ENCODE measurements at regions not wholly inside any gene's neighbourhood (a gene's known extent, or its start where the extent isn't known, plus 50 kb on each side); places are given as distances from the start of the nearest gene placed in this dataset.

DNA sequence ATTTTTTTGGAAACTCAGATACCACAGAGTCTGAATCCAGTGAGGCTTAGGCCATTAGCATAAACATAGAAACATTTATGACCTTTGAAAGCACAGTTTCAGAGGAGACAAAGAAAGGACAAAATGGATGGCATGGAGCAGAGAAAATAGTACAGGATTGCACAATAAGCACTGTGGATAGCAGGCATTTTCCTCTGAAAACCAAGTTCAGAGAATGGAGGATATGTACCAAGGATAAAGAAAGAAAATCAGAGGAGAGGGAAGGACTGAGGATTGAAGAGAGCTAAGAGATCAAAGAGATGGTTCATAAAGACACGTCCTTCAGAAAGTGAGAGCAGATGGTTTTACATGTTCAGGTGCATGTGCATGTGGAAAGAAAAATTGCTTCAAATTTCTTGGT is 707.2 kb upstream of the CELF2 start:
- DNase-seq: no peak

DNA sequence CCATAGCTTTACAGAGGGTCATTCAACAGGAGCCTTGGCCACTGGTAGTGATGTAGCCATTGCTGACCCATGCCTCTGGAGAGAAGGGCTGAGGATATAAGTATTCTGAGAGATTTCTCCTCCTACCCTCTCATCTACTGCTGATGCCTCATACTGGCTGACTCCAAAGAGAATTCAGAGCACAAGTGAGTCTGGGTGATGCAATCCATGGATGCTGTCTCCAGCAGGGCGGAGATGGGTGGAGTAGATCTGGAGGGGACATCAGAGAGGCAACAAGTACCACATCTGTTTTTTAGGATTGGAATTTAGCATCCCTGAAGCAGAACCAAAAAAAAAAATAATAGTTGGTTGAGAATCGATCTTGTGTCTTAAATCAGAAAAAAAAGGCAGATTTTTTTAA is 705.7 kb upstream of the CELF2 start:
- no peak for DNase-seq

DNA sequence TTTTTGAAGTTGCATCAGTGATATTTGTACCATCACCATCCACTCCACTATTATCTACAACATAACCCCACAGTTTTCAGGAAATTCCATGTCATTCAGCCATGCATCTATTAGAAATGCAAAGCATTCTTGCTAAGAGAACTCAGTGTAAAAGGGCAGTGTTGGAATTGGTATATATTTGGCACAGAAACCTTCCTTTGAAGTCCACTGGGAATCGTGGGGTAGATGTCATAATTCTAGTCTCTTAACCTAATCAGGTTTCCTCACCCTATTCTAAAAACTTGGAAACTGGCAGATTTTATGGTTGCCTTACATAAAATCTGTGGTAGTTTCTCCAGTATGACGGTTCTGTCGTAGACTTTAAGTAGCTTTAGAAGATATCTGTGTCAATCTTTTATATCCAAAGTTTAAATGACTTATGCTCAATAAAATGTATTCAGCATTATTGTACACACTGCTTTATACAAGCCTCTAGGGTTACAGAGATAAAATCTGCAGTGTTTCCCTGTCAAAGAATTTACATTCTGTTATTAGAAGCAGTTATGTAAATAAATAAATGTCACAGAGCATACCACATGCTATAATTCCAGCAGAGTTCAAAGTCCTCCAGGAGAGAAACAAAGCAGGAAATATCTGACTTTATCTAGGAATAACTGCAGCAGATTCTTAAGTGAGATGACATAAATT is 704.4 kb upstream of the CELF2 start:
- DNase-seq: no peak

DNA sequence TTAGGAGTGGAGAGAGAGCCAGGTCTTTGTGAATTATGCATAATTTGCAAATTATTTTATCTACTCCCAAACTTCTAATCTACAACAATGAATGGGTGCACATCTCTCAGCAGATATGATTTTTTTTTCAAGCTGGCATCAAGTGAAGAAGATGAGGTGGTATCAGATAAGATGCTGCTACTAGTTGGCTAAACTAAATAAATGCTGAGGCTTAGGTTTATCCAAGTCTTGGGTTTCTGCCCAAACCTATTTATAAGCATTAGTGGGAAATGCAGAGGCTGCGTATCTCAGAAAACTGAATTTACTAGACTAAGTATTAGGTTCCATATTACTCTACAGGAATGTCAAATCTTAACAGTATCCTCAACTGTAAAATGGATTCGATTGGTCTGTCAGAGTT is 703.0 kb upstream of the CELF2 start:
- no peak for DNase-seq

DNA sequence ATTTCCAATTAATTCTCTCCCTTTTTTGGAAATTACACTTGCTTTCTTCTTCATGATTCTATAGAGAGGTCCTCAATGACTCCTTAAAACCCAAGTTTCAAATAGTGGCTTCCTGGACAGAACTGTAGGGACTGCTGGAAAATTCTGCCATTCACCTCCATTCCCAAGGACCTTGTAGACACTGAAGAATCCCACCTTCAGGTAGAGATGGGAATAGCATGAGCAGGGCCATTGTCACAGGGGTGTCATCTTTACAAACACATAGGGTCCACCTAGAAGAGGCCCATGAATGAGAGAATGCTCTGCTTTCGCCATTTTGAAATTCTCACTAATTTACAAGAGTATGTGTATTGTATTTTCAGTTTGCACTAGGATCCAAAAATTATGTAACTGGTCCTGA is 701.7 kb upstream of the CELF2 start:
- DNase-seq: no peak

DNA sequence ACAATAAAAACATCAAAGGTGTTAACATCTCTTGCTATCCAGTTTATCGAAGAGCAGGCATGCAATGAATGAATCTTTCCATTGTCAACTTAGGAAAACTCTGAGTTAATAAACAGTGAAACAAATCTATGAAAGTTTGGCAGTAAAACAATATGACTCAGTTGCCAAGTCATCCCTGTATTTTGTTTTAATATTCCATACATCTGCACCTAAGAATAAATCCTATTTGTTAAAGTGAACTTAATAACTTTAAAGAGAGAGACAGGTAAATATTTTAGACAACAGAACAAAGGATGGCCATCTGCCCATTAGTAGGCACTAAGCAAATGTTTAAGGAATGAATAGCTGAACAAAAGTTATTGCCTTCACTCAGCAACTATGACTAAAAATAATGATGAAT is 700.5 kb upstream of the CELF2 start:
- DNase-seq: no peak

DNA sequence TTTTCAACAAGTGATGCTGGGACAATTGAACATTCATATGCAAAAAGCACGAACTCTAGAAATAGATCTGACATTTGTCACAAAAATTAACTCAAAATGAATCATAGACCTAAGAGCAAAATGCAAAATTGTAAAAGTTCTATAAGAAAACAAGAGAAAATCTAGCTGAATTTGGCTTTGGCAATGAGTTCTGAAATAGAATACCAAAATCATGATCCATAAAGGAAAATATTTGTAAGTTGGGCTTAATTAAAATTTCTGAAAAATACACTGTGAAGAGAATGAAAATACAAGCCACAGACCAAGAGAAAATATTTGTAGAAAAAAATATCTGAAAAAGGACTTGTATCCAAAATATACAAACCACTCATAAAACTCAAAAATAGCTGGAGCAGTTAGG is 698.8 kb upstream of the CELF2 start:
- DNase-seq: no peak

DNA sequence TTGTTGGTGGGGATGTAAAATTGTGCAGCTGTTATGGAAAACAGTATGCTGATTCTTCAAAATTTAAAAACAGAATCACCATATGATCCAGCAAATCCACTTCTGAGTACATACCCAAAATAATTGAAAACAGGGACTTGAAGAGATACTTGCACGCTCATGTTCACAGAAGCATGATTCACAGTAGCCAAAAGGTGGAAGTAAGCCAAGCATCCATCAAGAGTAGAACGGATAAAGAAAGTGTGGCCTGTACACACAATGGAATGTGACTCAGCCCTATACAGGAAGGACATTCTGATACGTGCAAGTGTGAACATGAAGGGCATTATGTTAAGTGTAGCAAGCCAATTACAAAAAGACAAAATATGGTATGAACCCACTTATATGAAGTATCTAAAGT is 696.7 kb upstream of the CELF2 start:
- no peak for DNase-seq

DNA sequence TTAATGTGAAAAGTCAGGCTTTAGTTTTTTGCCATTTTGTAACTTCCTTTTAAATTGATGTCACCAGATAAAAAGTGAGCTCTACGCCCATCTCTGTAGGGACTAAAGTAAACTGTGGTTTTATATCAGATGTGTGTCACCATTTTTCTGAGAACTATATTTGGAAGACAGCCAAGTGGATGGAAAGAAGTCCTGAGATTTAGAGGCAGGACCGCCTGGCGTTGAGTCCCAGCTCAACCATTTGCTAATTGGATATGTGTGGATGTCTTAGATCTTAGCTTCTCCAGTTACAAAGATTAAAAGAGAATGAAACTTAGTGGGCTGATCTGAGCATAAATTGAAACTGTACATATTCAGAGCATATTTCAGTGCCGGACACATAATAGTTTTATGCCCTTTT is 691.6 kb upstream of the CELF2 start:
- DNase-seq: no peak

DNA sequence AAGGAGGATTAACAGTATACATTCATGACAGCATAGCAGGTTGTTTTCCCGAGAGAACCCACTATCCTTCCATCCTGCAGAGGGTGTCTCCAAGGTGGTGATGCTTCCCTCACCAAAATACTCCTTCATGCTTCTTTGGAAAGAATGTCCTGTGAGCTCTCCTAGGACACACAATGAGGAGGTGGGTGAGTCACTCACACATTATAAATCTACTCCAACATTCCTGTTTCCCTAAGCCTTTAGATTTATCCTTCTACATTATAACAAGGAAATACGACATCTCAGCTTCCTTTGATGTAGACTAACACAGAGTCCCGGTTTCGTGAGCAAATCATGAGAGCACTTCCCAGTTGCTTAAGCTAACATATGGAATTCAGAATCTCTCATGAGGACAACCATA is 689.7 kb upstream of the CELF2 start:
- DNase-seq: no peak

DNA sequence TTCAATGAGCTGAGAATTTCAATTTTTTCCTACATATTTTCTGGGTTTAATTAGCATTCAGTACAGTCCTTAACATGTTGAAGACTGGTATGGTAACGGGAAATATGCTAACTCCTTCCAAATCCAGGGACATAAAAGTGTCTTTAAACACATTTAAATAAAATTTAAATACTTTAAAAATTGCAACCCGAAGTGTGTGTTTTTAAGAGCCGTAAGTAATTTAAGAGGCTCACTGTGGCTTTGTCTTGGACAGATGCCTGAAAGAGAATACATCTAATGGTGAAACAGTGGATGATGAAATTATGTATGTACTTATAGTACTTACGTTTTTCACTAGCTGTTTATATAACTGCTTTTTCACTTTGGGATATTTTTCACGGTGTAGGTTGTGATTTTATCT is 687.3 kb upstream of the CELF2 start:
- DNase-seq: no peak

DNA sequence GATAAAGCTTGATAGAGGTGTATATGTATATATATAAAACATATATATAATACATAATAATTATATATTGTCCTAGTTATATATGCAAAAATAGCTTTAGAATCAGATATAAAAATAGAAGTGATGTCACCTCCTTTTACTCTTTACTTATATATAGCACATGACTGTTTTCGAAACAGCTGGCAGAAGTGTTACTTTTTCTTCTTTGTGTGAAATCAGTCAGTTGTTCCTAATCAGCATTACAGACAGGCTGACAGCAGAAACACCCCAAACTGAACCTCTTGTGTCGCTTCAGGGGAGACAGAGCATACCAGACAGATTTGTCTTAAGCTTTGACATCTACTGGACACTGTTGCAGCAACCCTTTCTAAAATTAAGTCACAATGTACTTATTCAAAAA is 684.9 kb upstream of the CELF2 start:
- DNase-seq: no peak

DNA sequence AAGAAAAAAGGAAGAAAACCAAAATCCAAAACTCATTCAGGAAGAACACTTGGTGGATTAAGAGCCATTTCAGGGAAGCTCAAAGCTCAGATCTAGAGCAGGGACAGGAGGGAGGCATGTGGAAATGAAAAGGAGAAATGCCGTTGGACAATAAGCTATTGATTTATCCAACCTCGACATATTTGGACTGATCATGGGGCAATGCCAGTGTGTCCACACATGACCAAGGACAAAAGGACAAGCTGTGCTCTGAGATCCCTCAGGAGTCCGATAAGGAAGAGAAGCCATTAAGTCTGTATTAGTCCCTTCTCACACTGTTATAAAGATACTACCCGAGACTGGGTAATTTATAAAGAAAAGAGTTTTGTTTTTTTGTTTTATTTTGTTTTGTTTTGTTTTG is 684.0 kb upstream of the CELF2 start:
- DNase-seq: no peak

DNA sequence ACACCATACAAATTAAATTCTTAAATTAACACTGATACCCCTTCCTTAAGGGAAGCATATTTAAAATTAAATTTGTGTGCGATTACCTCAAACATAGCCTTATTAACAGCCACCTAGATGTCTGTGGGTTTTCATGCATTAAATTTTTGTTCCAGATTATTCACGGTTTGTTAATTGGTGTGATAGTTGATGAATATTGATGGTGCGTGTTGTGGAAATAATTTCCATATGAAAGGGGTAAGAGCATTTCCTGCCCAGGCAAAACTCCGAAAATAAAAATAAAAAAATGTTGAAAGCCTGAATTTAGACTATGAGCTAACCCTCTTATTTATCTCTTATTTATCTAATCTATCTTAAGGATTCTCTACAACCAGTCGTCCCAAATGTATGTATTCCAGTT is 679.3 kb upstream of the CELF2 start:
- DNase-seq: no peak

DNA sequence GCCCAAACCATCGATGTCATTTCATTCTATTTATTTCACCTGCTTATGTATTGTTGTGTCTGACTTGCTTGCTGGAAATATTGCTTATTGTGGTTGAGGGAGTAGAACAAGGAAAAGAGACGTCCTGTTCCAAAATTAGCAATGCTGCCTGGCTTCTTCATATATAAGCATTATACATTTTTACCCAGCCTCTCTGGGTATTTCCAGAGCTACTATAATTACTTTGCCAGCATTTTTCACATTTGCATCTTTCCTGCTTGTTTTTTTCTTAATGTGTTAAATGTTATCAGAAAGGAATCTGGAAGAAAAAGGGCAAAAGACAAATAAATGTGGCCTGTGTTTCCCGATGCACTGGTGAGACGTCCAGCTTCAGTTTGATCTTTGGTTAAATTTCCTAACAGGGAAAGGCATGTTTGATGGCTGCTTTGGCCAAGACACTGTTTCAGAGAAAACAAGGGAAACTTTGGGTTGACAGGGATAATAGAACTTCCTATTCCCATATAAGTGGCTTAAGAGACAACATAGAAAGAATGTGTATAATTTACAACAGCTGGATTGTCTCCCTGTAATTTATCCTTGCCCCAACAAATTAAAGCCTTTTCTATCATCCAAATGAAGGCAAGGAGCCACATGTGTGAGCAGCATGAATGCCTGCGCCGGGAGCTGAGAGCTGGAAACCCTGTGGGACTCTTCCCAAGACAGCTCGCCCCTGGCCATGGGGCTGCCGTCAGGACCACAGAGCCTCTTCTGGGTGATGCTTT is 671.1 kb upstream of the CELF2 start:
- DNase-seq: no peak

DNA sequence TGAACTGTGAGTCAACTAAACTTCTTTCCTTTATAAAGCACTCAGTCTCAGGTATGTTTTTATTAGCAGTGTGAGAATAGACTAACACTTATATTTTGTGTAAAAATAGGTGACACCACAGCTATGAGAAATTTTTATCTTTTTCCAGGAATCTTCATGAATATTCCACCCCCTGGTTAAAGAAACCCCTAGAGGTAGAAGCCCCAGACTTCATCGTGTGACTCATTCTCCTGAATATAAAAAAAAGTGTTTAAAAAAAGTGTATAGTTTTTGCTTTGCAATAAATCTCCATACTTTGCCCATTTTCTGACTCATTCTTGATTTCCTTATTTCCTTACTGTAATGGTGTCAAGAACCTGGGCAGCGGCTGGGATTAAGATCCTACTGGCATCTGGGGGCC is 667.6 kb upstream of the CELF2 start:
- no peak for DNase-seq

DNA sequence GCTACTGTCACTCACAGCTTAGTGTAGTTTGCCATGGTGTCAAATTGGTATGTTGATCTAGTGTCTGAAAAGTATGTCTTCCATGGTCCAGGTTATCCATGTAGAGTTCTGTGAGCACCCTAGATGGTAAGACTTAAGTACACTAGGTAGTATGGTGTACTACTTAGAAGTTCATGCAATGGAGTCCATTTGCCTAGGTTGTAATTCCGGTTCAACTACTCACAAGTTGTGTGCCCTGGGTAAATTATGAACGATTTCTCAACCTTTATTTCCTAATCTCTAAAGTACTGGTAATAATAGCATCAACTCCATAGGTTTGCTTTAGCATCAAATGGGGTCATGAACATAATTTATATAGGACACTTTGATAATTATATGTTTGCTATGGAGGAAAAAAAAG is 666.2 kb upstream of the CELF2 start:
- DNase-seq: no peak

DNA sequence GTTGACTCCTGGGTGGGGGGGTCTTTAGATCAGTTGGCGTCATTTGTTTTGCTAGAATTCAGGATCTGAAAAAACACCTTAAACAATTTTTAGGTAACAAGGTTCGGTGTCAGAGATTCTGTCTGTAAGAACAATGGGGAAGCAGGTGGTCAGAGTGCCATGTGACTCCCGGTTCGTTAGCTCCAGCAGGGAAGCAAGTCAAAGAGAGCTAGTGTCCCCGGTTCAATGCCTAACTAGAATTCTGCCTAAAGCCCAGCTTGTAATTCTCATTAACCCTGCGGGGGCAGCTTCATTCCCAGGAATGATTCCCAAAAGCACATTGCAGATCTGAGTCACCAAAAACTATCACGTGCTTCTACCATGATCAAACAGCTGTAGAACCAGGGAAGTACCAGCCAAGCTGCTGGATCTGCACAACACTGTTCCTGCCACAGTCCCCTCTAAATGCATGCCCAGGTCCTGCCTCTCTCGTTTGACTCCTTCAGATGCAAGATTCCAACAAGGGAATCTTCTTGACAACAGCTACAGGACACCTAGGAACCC is 664.3 kb upstream of the CELF2 start:
- no peak for DNase-seq

DNA sequence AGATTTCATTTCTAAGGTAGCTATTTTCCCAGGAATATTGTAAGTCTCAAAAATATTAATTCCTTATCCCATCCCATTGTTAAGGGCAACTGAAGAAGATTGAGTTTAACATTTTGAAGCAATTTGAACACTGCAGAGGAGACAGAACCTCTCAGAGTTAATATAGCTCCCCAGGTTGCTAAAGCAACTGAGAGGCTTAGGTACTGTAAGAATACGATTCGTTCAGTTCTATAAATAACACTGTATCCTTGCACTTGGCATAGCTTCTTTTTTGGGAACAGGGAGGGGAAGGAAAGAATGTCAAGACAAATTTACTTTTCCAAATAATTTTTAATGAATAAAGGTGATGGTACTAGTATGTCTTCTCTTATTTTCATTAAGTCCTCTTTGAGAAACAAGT is 658.4 kb upstream of the CELF2 start:
- DNase-seq: no peak

DNA sequence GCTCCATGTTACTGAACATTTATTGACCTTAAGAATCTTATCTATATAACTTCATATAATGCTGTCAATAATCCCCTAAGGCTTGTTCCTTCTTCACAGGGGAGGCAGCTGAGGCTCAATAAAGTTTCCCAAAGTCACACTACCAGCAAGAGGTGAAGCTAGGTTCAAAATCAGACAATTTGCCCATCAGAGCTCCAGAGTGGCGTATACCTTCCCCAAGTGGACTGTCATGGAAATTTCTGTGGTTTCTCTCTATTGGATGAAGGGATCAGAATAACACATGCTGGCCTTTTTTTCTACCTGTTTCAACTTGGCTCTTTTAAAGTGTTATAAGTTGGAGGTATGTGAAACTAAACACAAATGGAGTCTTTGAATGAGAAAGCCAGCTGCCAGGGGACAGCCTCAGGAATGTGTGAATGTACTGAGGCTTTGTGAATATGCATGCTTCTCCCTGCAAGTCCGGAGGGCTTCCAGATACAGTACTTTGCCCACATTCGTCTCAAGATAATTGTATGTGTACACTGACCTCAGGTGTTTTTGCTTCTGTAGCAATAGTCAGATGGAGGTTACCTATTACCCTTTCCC is 656.3 kb upstream of the CELF2 start:
- no peak for DNase-seq

DNA sequence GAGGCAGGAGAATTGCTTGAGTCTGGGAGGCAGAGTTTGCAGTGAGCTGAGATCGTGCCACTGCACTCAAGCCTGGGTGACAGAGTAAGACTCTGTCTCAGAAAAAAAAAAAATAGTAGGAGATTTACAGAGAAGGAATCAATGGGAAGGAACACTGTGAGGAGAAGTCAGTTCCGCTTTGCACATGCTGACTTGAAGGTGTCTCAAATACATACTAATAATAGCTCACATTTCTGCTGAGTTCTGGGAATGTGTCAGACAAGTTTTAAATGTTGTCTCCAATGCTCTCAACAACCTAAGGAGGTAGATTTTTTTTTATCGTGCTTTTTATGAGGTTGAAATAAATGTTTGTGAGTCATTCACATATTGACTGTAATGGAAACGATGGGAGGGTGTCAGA is 654.9 kb upstream of the CELF2 start:
- DNase-seq: no peak

DNA sequence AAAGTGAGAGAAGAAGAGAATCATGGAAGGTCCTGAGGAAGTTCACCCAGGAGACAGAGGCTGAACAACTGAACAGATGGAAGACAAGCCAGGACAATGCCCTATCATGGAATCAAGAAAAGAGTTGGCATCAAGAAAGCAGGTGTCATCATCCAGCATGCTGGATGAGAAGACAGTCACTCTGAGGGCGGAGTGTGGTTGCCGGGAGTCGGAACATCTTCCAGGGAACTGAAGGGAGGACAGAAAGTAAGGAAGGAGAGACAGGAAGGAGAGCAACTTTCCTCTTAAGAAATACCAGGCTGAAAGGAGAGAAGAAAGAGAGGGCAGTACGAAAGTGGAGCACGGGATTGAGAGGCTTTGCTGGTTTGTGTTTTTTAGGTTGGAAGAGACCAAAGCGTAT is 654.5 kb upstream of the CELF2 start:
- no peak for DNase-seq

DNA sequence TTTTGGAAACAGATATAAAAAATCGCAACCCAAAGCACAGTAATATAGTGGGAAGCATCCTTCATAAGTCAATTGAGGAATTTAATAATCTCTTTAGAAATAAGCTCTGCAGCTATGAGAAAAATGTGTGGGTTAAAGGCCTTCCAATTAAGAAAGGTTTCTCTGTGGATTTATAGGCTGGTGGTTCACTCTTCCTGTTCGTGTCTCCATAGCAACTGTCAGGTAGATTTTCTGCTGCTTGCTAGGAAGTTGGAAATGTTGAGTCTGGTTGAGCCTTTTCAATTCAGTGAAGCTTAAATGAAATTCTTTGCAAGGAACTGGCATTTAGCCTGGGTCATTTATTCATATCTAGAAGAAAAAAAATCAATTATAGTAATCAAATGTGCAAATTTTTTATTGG is 652.8 kb upstream of the CELF2 start:
- DNase-seq: no peak

DNA sequence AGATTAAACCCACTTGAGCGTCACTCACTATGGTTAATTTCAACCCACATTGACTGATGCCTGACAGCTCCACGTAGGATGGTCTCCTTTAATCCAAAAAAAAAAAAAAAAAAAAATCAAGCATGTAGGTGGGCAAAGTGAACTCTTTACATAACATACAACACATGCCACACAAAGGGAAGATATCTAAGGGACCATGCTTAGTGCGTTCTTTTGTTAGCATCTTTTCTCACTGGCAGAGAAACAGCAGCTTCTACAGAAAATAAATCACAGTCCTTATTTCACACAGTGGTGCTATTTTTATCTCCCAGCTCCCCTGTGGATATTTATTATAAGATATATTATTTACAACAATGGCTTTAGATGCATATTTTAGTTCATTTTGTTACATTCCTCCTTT is 652.0 kb upstream of the CELF2 start:
- no peak for DNase-seq

All from 8988T (cell line).